SW480 (cell line): ENCODE measurements at regions not wholly inside any gene's neighbourhood (a gene's known extent, or its start where the extent isn't known, plus 50 kb on each side); places are given as distances from the start of the nearest gene placed in this dataset.
A peak's percentile ranks its signal among the peaks of the same experiment; 100 is the strongest.
"Not testable (repeated sequence)": the region's sequence is repeated elsewhere in the genome, so short reads cannot be mapped to it uniquely, and the experiment has no call there.

Source experiments
- DNase-seq: peaks from one replicate; pipeline ENCODE4 v3.0.0-alpha.2; 2016; ENCODE audit warnings: low spot score

DNA sequence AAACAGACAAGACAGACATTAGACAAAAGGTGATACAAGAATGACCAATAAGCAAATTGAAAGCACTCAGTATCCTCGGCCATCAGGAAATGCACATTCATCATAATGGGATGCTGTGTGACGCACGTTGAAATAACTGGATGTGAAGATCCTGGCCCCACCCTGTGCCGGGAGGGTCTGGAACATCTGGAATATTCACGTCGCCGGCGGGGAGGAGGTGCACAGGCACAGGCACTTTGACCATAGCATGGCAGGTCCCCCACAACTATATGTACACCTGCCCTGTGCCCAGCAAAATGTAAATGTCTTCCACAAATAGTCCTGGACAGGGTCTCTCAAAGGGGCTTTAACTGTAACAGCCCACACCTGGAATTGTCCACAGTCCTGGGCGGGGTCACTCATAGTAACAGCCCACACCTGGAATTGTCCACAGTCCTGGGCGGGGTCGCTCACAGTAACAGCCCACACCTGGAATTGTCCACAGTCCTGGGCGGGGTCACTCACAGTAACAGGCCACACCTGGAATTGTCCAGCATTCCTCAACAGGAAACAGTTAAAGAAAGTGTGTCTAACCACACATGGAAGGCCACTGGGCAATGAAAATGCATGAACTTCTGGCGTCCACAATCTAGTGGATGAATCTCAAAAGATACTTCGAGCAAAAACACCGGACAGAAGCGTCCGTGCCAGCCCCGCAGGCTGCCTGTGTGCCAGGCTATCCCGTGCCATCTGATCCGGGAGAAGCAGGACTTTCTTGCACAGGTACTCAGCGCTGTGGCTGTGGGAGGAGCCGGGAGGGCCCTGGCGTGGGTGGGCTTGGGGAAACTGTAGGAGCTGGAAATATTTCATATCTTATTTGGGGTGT, 113.4 kb downstream of the RTP5 start:
- peak; percentile 13 for DNase-seq

DNA sequence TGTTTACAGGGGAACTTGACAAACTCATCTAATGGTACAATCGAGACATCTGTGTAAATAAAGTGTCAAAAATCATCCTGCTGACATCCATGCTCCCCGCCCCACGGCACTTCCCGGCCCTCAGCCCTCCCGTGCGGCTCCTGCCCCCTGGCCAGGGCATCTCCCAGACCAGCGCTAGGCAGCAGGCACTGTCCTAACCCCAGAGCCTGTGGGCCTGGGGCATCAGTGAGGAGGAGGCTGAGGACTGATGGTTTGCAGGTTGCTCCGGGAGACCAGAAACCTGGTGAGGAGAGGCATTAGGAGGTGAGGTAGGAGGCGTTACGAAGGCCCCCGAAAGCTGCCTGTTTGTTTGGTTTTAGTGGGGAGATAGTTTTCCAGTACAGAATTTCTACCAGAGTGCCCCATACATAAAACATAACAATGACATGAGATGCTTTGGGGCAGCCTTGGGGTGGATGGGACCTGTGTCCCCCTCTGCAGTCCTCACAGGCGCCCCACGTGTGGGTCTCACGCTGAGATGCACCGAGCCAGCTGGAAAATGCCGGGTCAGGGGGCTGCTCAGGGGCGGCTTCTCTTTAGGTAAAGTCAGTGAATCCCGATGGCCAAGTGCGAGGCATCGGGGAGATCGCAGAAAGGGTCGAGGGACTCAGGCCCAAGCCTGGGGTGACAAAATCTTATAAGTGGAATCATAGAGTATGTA, 114.2 kb downstream of the RTP5 start:
- no peak for DNase-seq

DNA sequence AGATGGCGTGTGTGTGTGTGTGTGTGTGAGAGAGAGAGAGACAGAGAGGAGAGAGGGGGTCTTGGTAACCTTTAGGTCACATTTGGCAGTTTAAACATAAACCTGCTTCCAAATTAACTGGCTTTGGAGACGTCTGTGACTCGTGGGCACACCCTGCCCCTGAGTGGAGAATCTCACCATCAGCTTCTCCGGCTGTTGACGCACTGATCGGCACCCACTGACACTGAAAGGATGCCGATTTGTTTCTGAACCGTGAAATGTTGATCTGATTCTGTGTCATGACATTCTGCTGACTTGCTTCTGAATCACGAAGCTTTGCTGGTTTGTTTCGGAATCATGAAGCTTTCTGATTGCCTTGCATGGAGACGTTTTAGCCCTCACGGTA, 114.7 kb downstream of the RTP5 start:
- no peak for DNase-seq

DNA sequence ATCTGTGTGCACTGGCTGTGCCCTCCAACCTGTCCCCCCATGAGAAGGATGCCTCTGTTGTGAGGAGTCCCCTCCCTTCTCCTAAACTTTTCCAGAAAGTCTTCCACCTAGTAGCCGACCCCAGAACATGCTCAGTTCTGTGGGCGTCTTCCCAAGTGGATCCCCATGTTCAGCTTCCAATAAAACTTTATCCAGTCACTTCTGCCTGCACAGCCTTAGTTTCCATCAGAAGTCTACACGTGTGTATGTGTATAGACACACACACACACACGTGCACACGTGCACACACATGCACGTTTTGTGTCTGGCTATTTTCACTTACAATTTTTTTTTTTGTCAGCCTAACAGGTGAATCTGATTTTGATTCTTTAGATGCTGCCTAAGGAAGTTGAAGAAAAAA, 115.1 kb downstream of the RTP5 start:
- no peak for DNase-seq

DNA sequence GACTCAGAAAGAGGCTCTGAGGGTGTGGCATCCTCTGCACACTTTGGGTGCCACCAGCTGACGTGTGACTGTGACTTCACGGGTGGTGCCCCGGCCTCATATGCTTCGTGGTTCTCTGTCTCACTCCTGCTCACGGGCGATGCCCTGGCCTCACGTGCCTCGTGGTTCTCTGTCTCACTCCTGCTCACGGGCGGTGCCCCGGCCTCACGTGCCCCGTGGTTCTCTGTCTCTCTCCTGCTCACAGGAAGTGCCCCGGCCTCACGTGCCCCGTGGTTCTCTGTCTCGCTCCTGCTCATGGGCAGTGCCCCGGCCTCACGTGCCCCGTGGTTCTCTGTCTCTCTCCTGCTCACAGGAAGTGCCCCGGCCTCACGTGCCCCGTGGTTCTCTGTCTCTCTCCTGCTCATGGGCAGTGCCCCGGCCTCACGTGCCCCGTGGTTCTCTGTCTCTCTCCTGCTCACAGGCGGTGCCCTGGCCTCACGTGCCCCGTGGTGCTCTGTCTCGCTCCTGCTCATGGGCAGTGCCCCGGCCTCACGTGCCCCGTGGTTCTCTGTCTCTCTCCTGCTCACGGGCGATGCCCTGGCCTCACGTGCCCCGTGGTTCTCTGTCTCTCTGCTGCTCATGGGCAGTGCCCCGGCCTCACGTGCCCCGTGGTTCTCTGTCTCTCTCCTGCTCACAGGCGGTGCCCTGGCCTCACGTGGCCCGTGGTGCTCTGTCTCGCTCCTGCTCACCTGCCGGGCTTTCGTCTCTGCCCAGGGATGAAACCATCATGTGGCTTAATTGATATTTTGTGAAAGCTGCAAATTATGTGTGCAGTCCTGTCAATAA, 115.8 kb downstream of the RTP5 start:
- not testable (repeated sequence) for DNase-seq

DNA sequence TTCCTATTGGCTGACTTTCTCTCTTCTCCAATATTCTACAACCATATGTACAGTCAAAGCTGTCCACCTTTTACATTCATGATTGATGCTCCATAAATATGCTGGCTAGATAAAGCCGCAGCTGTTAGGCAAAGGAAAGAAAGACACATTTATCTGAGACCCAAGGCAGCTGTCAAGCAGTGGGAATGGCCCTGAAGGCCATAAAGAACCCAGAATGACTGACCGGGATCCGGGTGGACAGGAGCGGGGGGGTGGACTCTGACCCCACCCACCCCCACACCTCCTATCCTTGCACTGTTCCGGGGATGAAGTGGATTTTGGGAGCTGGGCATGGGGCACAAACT, 116.4 kb downstream of the RTP5 start:
- DNase-seq = no peak

DNA sequence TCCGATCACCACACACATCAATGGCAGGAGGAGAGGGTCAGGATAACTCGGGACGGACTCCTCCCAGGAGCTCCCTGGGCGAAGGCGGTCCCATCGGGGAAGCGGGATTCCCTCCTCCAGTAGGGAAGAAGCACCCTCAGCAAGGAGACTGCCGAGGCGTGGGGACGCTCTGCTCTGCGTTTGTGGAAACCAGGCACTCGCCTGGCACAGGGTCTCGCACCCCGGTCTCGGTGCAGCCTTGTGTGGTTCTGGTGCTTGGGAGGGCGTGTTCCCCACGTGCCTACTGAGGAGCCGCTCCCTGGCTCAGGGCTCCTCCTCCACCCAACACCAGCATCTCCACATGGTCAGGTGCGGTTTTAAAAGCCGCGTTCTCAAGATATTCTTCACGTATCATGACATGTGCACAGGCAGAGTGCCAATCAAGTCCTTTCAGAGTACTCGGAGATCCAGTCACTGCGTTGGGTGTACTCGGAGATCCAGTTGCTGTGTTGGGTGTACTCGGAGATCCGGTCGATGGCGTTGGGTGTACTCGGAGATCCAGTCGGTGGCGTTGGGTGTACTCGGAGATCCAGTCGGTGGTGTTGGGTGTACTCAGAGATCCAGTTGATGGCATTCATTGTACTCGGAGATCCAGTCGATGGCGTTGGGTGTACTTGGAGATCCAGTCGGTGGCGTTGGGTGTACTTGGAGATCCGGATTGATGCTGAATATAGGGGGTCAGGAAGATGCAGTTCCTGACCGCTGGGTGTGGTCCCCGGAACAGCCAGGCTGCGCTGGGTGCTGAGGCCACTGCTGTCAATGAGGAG, 117.5 kb downstream of the RTP5 start:
- DNase-seq = no peak

DNA sequence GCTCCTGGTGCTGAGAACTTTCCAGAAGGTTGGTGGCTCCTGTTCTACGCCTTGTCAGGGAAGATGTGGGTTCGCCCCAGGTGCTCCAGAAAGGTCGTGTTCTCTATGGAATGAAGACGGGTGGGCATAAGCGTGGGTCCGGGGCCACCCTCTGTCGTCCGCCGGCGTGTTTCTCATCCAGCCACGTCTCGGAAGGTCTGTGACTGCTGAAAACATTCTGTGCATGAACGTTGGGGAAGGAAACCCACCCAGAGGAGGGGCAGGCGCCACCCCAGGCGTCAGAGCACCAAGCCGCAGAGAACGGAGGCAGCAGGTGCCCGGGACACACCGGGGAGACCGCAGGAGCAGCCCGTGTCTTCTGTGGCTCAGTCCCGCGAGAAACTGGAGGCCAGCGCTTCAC, 118.2 kb downstream of the RTP5 start:
- no peak for DNase-seq

DNA sequence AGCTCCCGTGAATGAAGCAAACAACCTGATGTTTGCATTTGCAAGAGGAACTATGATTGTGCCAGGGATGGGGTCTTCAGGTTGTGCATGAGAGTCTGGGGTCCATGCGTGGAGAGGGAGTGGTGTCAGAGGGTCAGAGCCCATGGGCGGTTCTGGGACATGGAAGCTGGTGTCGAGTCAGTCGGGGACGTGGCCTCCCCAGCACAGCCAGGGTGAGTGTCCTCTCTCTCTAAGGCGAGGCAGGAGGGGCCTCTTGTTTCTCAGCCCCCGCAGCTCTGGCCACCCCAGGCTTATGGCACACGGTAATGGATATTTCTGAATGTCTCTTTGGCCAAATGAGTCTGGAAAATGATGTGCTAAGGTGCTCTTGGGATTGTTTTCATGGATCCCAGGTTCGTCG, 118.6 kb downstream of the RTP5 start:
- DNase-seq = no peak

DNA sequence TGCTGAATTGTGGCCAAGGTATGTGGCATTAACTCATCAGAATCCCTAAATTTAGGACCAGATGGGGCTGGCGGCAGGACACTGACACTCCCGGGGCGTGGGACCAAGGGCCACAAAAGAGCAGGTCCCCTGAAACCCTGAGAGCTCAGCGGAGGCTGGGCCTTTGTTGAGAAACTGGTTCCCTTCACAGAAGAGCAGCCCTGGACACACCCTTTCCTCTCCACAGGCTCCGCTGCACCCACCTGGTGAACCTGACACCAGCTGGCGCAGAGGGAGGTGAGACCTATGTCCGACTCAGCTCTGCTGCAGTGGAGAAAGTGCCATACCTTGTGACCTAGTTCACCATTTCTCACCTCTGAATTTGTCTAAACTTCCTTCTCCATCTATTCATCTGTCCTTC, 119.5 kb downstream of the RTP5 start:
- DNase-seq = peak; percentile 13

DNA sequence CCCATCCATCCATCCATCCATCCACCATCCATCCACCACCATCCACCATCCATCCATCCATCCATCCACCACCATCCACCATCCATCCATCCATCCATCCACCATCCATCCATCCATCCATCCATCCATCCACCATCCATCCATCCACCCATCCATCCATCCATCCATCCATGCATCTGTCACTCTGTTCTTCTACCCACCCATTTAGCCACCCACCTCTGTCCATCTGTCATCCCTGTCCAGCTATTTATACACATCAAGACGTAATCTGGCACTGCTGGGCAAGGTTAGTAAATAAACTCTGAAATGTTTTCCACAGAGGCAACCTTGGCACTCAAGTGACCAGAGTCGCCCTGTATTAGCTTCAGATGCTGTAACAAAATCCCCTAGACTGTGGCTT, 120.9 kb downstream of the RTP5 start:
- DNase-seq = no peak

DNA sequence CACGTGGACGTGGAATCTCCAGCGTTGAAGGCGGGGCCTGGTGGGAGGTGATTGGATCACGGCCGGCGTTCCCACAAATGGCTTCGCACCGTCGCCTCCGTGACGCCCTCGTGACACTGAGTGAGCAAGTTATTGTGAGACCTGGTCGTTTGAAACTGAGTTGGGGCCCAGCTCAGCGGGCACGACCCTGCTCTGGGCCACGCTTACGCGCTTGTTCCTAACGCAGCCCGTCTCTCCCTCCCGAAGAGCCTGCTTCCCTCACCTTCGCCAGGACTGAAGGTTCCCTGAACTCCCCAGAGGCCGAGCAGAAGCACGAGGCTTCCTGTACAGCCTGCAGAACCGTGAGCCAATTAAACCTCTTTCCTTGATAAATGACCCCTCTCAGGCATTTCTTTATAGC, 121.8 kb downstream of the RTP5 start:
- no peak for DNase-seq

DNA sequence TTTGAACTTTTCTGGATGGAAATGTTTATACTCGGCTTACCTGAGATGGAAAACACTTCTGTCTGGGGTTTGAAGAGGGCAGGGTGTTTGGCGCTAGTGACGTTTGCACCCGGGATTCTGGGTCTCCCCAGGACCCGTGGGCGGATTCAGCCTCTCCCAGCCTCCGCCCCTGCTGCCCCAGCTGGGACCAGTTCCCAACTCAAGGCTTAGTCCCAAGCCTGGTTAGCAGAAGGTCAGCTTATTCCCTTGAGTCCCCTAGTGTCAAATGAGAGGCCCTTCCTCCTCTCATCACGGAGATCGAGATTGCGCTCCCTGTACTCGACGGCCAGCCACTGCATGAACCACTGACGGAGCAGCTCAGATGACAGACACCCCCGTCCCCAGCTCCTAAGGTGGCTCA, 123.2 kb downstream of the RTP5 start:
- no peak for DNase-seq

DNA sequence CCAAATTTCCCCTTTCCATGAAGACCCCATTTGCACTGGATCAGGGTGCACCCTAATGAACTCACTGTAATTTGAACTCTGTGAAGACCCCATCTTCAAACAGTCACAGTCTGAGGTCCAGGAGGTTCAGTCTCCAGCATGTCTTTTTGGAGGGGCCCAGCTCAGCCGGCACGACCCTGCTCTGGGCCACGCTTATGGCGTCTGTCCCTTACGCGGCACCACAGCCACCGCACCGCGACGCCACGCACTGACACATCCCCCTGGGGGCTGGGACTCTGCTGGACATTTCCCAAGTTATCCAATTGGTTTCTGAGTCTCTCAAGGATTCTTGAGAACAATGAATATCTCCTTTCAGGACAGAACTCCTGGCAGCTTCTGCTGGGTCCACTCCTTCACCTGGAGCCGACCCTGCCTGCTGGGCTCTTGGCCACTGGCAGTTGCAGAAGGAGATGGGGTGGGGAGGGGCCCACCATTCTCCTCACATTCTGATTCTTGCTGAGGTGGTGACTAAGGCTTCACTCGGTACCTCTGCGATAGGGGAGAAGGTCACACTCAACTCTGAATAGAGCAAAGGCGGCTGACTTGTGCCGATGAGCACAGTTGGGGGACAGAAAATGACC, 124.0 kb downstream of the RTP5 start:
- no peak for DNase-seq

DNA sequence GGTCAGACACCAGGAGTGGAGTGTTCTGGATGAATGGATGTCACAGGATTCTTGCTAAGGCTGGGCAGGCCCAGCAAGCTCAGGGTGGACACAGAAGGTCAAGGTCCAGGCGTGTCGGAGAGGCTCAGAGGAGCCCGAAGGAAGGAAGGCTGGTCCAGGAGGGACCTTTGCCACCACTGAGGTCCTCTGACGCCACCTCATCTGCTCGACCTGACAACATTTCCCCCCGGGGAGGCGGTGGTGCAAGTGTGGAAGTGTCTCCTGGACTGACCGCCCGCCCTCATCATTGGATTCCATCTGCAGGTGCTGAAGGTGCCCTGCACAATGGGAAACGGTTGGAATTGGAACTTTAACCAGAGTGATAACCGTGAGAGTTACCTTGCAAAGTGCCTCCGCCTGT, 124.6 kb downstream of the RTP5 start:
- DNase-seq = no peak

DNA sequence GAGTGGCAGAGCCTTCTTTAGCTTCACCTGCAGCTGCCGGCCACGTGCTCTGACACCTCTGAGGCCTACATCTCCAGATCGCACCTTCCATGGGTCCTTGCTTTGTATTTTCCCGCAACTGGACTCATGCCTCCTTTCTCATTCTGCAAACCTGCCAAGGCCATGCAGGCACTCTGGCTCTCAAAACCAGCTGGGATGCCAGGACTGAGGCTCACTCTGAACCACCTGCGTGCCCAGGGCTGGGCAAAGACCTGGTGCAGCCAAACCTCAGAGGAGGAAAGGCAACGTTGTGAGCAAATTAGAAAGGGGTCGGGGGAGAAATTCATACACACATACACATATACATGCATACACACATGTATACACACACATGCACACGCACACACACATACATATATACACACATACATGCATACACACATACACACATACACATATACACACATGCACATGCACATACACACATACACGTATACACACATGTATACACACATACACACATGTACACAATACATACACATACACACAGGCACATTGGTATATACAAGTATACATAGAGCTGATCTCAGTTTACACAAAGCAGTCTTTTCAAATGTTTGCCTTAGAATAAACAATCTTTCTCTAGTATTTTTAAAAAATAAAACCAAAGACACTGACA, 125.2 kb downstream of the RTP5 start:
- no peak for DNase-seq

DNA sequence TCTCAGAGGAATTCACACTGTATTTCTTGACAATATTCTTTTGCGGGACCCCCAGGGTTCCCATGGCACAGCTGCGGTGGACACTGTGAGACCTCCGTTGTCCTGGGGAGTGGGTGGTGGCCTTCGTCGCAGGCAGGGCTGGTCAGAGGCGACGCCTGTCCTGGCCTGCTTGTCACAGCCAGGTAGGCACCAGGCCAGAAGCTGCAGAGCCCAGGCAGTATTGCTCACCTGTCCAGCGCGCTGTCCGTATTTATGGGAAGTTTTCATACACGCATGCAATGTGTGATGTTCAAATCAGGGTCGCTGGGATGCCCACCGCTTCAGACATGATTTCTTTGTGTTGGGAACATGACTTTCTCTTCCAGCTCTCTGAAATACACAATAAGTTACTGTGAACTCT, 126.6 kb downstream of the RTP5 start:
- DNase-seq = no peak

DNA sequence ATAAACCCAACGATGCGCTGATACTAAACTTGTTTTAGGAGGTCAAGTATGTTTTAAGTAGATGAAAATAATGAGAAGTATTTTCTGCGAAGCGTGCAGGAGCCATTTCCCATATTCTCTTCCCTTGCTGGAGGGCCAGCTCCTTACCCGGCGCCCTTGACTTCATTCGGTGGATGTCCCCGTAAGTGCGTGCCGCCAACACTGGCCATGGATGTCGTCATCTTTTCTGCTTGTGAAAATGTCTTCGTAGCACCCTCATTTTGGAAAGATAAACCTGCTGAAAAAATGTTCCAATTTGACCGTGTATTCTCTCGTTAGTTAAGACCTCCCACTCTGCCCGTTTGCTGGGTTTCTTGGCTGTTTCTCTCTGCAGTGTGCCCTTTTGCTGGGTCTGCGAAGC, 127.5 kb downstream of the RTP5 start:
- no peak for DNase-seq

DNA sequence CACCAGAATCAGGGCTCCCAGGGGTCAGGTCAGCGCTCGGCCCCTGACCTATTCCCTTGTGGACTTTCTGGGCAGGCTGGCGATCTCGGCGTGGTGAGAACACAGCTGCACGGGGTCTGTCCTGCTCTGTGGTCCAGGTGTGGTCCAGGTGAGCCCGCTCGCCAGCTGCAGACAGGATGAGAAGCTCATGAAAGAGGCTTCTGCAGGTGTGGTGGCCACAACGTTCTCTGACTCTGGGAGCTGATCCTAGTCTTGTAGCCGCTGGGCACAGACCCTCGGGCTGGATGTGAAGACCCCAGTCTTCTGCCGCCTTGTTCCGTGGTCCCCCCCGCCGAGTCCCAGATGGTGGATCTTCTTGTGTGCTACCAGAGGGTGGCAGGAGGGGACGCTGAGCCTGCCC, 129.7 kb downstream of the RTP5 start:
- DNase-seq = no peak

DNA sequence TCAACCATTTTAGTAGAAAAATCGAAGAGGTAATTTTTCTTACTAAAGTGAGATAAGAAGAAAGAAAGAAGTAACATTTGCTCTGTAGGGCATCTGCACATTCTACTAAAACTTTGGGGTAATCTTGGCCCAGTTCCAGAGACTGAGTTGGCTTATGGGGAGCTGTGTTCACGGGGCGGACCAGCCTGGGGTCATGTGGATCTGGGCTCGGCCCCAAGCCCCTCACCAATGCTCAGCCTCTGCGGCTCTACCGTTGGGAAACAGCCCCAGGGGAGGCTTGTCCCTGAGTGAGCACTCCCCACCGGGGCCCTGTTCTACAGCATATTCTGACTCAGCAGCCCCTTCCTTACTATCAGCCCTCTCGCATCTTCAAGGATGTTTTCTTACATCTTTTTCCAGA, 132.3 kb downstream of the RTP5 start:
- no peak for DNase-seq

DNA sequence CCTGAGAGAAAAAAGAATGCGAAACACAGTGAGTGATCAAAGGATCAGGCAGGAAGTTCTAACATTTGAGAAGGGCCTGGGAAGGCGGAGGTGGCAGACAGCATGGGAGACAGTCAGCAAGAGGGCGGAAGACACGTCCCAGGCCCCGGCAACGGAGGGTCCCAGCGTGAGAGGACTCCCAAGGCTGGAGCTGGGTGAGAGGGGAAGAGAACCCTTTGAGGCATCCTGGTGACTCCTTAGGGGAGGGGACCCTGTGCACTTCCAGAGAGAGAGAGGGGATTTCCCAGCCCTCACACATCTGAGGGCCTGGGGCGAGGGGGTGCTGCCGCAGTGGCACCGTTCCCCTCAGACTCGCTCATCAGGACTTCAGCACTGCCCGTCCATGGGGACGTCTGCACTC, 133.4 kb downstream of the RTP5 start:
- DNase-seq = no peak
